Smooth muscle cell (in vitro differentiated cells): ENCODE measurements at regions not wholly inside any gene's neighbourhood (a gene's known extent, or its start where the extent isn't known, plus 50 kb on each side); places are given as distances from the start of the nearest gene placed in this dataset.

Experiments used
- DNase-seq: peaks from one replicate; lab custom pipeline; 2025; ENCODE audit not compliant: unreplicated experiment; lab: John Stamatoyannopoulos, UW
- H2AFZ ChIP-seq: fragments of 200-600 bp; sonication (generic); 2 replicates; pipeline ENCODE4 v1.6.0; 2016; ENCODE audit warnings: antibody characterized with exemption, low read depth, mild to moderate bottlenecking
- H3F3A ChIP-seq: fragments of 200-600 bp; sonication (generic); 2 replicates; pipeline ENCODE4 v1.6.0; 2017; ENCODE audit warnings: antibody characterized with exemption, low read depth
- H3K27ac ChIP-seq: fragments of 200-600 bp; sonication (generic); 2 replicates; pipeline ENCODE4 v1.5.1; 2016; ENCODE audit warnings: low read depth, mild to moderate bottlenecking
- H3K27me3 ChIP-seq: fragments of 200-600 bp; sonication (generic); 2 replicates; pipeline ENCODE4 v1.6.1; 2016; ENCODE audit warnings: low read depth, mild to moderate bottlenecking
- H3K36me3 ChIP-seq: fragments of 200-600 bp; sonication (generic); 2 replicates; pipeline ENCODE4 v1.5.1; 2016; ENCODE audit warnings: low read depth
- H3K4me1 ChIP-seq: fragments of 200-600 bp; sonication (generic); 2 replicates; pipeline ENCODE4 v1.5.1; 2016; ENCODE audit warnings: low read depth
- H3K4me2 ChIP-seq: fragments of 200-600 bp; sonication (generic); 2 replicates; pipeline ENCODE4 v1.6.0; 2016; ENCODE audit warnings: mild to moderate bottlenecking
- H3K4me3 ChIP-seq: fragments of 200-600 bp; sonication (generic); 2 replicates; pipeline ENCODE4 v1.5.1; 2016; ENCODE audit warnings: mild to moderate bottlenecking
- H3K79me2 ChIP-seq: fragments of 200-600 bp; sonication (generic); 2 replicates; pipeline ENCODE4 v1.6.0; 2016; ENCODE audit warnings: low read depth, mild to moderate bottlenecking
- H3K9ac ChIP-seq: fragments of 200-600 bp; sonication (generic); 2 replicates; pipeline ENCODE4 v1.6.0; 2016; ENCODE audit warnings: low read depth
- H3K9me3 ChIP-seq: fragments of 200-600 bp; sonication (generic); replicated peaks from 2 replicates; pipeline ENCODE4 v1.5.1; 2016; ENCODE audit warnings: low read depth
- H4K20me1 ChIP-seq: fragments of 200-600 bp; sonication (generic); 2 replicates; pipeline ENCODE4 v1.6.0; 2016; ENCODE audit warnings: low read depth
- WGBS: methylation state at CpG from one replicate; pipeline ENCODE4 v1.1.7; 2016; ENCODE audit warnings: low lambda C conversion rate; 5-methylcytosine and 5-hydroxymethylcytosine counted together
- TF ChIP-seq, protein P1 (sequence below): fragments of 200-600 bp; sonication (generic); IDR thresholded peaks from 2 replicates; pipeline ENCODE4 v1.5.1; 2017; ENCODE audit warnings: borderline replicate concordance, mild to moderate bottlenecking, antibody characterized with exemption; ENCODE audit not compliant: insufficient read depth, poor library complexity, severe bottlenecking

DNA sequence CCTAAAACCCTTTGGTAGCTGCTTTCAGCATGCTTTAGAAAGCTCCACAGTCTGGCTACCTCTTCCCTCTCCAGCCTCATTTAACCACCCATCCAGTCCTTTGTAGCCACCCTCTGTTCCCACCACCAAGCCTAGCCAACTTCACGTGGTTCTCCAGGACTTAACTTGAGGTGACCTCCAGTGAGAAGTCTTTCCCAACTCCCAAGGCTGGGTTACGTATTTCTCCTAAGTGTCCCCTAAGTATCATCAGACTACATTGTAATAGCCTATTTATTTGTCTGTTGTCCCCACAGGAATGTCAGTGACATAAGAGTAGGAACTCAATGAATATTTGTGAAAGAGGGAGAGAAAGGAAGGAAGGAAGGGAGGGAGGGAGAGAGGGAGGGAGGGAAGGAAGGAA, 431.9 kb upstream of the JARID2 start:
- no peak overlapping the region for H3K4me3 ChIP-seq
- H3K4me1 ChIP-seq = peaks cover 12% of the 10 kb centered on the region
- H3K27me3 ChIP-seq = no peaks in the 10 kb centered on the region
- no peaks in the 10 kb centered on the region for H3K36me3 ChIP-seq
- H3F3A ChIP-seq = peaks cover 7% of the 10 kb centered on the region
- no peaks in the 10 kb centered on the region for H4K20me1 ChIP-seq
- H3K27ac ChIP-seq = no peak overlapping the region
- no peaks in the 10 kb centered on the region for H3K79me2 ChIP-seq
- TF ChIP-seq, protein P1, sequence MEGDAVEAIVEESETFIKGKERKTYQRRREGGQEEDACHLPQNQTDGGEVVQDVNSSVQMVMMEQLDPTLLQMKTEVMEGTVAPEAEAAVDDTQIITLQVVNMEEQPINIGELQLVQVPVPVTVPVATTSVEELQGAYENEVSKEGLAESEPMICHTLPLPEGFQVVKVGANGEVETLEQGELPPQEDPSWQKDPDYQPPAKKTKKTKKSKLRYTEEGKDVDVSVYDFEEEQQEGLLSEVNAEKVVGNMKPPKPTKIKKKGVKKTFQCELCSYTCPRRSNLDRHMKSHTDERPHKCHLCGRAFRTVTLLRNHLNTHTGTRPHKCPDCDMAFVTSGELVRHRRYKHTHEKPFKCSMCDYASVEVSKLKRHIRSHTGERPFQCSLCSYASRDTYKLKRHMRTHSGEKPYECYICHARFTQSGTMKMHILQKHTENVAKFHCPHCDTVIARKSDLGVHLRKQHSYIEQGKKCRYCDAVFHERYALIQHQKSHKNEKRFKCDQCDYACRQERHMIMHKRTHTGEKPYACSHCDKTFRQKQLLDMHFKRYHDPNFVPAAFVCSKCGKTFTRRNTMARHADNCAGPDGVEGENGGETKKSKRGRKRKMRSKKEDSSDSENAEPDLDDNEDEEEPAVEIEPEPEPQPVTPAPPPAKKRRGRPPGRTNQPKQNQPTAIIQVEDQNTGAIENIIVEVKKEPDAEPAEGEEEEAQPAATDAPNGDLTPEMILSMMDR = no peak
- no peak overlapping the region for H3K9ac ChIP-seq
- H3K9me3 ChIP-seq = no peaks in the 10 kb centered on the region
- H2AFZ ChIP-seq = no peak overlapping the region
- H3K4me2 ChIP-seq = no peak overlapping the region
- DNase-seq = no peak
- WGBS = 85% methylated on average over 2 of the region's 2 CpGs

- Histone ChIP-seq H3K4me3 (no peak overlapping the region), H3K4me1 (peaks cover 12% of the 10 kb centered on the region), H3F3A (peaks cover 7% of the 10 kb centered on the region), H3K79me2 (no peaks in the 10 kb centered on the region), H3K4me2 (peak overlapping the region; percentile 75), H4K20me1 (no peaks in the 10 kb centered on the region), H3K36me3 (no peaks in the 10 kb centered on the region), H3K9ac (no peak overlapping the region), H3K9me3 (no peaks in the 10 kb centered on the region), H3K27me3 (no peaks in the 10 kb centered on the region), H2AFZ (no peak overlapping the region), H3K27ac (no peak overlapping the region)
- no peak for DNase-seq
- TF ChIP-seq, protein P1 = no peak
- 33% methylated on average over 12 of the region's 12 CpGs for WGBS
These were observed 429.6 kb upstream of the JARID2 start for GRCh38 chr6:14816116-14816859.

- Histone ChIP-seq H2AFZ (no peak overlapping the region), H3K27me3 (no peaks in the 10 kb centered on the region), H3F3A (peaks cover 7% of the 10 kb centered on the region), H3K9ac (no peak overlapping the region), H3K9me3 (no peaks in the 10 kb centered on the region), H3K27ac (no peak overlapping the region), H3K4me3 (no peak overlapping the region), H3K4me2 (no peak overlapping the region), H4K20me1 (no peaks in the 10 kb centered on the region), H3K36me3 (no peaks in the 10 kb centered on the region), H3K4me1 (peaks cover 12% of the 10 kb centered on the region), H3K79me2 (no peaks in the 10 kb centered on the region)
- DNase-seq = no peak
- WGBS = 84% methylated on average over 5 of the region's 5 CpGs
- TF ChIP-seq, protein P1 = no peak
These were observed 428.8 kb upstream of the JARID2 start for GRCh38 chr6:14817074-14817473.

- H4K20me1 ChIP-seq = no peaks in the 10 kb centered on the region
- no peak overlapping the region for H2AFZ ChIP-seq
- H3K9ac ChIP-seq = no peak overlapping the region
- H3K4me2 ChIP-seq = no peak overlapping the region
- no peak overlapping the region for H3K27ac ChIP-seq
- TF ChIP-seq, protein P1 = no peak
- H3K27me3 ChIP-seq = peaks cover 4% of the 10 kb centered on the region
- H3K79me2 ChIP-seq = no peaks in the 10 kb centered on the region
- no peaks in the 10 kb centered on the region for H3K36me3 ChIP-seq
- 84% methylated on average over 10 of the region's 10 CpGs for WGBS
- H3K4me1 ChIP-seq = peaks cover 12% of the 10 kb centered on the region
- H3F3A ChIP-seq = peaks cover 7% of the 10 kb centered on the region
- H3K4me3 ChIP-seq = no peak overlapping the region
- DNase-seq = no peak
- H3K9me3 ChIP-seq = no peaks in the 10 kb centered on the region
These were observed 427.4 kb upstream of the JARID2 start for GRCh38 chr6:14818422-14818884.
